ENCODE measurements at regions not wholly inside any gene's neighbourhood (a gene's known extent, or its start where the extent isn't known, plus 50 kb on each side); places are given as distances from the start of the nearest gene placed in this dataset.
"Not testable (repeated sequence)": the region's sequence is repeated elsewhere in the genome, so short reads cannot be mapped to it uniquely, and the experiment has no call there.

DNA sequence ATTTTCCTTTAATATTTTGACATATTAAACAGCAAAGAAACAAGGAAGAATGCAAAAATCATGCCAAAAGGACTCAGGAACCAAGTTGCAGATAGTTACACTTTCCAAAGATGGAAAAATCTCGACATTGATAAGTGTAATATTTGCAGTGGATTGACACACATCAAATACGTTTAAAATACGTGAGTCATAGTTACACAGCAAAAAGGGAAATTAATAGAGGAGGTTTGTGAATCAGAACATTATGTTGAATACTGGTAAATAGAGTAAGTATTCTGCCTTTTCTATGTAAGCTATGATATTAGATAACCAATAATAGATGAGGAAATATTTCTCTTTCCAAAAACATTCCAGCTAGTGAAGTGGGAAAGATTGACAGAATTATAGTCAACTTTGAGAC lies 1761.3 kb upstream of the IGFBP7 start:
- no peak overlapping the region for H3K27ac ChIP-seq
- H3K4me3 ChIP-seq: no peak overlapping the region

DNA sequence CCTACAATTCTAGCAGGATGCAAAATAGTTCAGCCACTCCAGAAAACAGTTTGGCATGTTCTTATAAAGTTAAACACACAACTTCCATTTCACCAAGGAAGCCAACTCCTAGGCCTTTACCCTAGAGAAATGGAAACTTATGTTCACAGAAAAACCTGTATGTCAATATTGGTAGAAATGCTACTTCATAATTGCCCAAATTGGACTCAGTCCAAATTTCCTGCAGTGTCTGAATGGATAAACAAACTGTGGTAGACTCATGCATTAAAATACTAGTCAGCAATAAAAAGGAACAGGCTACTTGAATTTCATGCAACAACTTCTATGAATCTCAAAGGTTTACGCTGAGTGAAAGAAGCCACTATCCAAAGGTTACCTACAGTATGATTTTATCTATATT lies 1738.8 kb upstream of the IGFBP7 start:
- Histone ChIP-seq H3K27ac (no peak overlapping the region), H3K4me3 (no peak overlapping the region)

DNA sequence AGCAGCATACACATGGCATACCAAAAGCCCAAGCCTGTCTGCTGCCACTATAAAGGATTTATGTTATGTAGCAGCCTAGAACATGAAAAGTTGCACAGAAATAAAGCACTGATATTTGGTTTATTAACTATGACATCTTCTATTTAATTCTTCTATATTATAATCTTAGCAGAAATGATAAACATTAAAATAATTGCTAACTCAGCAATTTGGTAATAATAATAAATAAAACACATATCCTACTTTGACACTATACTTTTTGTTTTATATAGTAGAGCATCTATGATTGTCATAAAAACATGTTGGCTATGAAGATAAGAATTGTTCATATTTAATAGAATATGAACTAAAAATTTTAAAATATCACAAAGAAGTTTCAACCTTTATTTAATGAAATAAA lies 1733.3 kb upstream of the IGFBP7 start:
- H3K27ac ChIP-seq: no peak overlapping the region
- no peak overlapping the region for H3K4me3 ChIP-seq

- H3K4me3 ChIP-seq: no peak overlapping the region
Observed at GRCh38 chr4:58833126-58833525, 1722.9 kb upstream of the IGFBP7 start.

DNA sequence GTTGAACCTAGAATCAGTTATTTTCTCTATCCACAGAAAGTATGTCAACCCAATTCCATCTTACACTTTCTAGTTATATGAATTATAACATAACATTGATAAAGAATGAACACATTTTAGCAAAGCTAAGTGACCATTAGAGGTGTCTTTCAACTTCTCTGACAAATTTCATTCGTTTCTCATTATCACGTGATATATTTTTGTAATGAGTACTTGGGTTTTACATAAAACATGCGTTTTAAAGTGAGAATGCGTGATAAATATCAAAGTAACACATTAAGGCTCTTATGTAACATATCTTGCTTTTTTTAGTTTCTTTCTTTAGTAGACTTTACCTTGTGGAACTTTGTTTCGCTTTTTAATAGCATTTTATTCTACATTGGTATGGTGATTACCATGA lies 1715.1 kb upstream of the IGFBP7 start:
- H3K27ac ChIP-seq: no peak overlapping the region
- H3K4me3 ChIP-seq: no peak overlapping the region

More at GRCh38 chr4:58833126-58833525, 1722.9 kb upstream of the IGFBP7 start:
- H3K27ac ChIP-seq: no peak overlapping the region

DNA sequence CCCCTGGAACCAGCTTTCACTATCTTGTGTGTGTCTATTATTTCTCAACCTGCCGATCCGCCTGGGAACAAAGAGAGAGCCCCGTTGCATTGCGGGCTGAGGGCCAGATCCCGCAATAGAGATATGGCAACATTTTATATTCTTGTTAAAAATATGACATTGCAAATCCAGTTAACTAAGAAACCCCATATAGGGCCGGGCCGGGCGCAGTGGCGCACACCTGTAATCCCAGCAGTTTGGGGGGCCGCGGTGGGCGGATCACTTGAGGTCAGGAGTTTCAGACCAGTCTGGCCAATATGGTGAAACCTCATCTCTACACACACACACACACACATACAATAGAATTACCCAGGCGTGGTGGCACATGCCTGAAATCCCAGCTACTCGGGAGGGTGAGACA lies 1708.4 kb upstream of the IGFBP7 start:
- not testable (repeated sequence) for H3K4me3 ChIP-seq, H3K27ac ChIP-seq

DNA sequence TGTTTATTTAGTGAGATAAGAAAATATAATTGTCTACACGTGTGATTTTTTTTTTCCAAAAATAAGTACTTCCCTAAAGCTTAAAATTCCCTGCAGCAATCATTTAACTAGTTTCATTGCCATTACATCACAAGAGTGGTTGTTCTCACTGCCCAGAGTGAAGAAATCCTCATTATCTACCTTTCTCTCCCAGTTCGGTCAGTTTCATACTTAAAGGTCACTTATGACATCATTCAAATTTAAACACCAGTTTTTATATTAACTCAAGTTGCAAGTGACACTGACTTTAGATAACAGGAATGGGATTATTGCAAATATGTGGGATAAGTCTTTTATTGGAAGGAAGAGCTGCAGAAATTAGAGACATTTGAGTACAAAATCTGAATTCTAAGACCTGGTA lies 1699.8 kb upstream of the IGFBP7 start:
- Histone ChIP-seq H3K27ac (no peak overlapping the region), H3K4me3 (no peak overlapping the region)

GRCh38 chr4:58809366-58809765 lies 1699.2 kb upstream of the IGFBP7 start:
- no peak overlapping the region for H3K4me3 ChIP-seq
- no peak overlapping the region for H3K27ac ChIP-seq

DNA sequence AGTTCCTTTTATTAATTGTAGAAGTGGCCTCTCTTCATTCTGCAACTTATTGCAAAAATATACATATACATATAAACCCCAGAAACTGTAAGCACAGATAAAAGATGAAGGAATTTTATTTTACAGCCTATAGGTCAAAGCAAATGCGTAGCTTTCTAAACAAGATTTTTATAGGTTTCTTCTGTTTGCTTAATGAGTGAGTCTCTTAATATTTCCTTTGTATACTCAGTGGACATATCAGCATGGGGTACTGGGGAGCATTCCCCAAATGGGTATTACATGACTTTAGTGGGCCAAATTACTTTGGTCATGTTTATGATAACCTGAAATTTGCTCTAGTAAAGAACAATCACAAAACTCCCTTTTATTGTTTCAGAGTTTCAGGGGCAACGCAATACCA lies 1698.6 kb upstream of the IGFBP7 start:
- no peak overlapping the region for H3K27ac ChIP-seq
- H3K4me3 ChIP-seq: no peak overlapping the region

- H3K27ac ChIP-seq: no peak overlapping the region
- H3K4me3 ChIP-seq: no peak overlapping the region
Observed at GRCh38 chr4:58807843-58808615, 1697.8 kb upstream of the IGFBP7 start.

DNA sequence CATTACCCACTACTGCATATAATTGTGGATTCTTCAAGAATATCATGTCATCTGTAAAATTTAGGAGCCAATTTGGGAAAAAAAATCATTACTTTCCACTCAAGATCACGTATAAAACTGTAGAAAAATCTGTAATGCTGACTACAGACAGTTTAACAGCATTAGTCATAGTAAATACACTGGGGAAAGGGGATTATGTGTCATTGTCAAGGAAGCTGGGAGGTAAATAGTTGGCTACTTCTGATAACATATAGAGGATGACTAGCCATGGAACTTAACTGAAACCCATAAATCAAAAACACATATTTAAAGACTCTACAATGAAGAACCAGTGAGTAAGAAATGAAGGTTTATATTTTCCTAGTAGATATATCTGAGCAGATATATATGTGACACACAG lies 1666.4 kb upstream of the IGFBP7 start:
- no peak overlapping the region for H3K4me3 ChIP-seq
- H3K27ac ChIP-seq: no peak overlapping the region

DNA sequence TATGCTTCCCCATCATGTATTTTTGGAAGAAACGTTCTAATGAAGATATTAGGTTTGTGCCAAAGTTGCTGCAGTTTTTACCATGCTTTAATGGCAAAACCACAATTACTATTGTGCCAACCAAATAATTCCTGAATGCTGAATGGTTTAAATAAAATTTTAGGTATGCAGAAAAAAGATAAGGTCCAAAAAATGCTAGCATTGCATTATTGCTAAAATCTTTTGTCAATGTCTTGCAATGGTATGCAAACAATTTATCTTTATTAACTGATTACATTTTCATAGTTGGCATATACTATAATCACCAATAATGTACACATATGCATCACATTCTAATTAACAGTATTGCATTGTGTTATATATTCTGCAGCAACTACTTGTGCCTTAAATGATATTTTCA lies 1657.4 kb upstream of the IGFBP7 start:
- H3K27ac ChIP-seq: no peak overlapping the region
- H3K4me3 ChIP-seq: no peak overlapping the region

- no peak overlapping the region for H3K4me3 ChIP-seq
- no peak overlapping the region for H3K27ac ChIP-seq
Observed at GRCh38 chr4:58766763-58767162, 1656.6 kb upstream of the IGFBP7 start.

GRCh38 chr4:58761563-58761962 lies 1651.4 kb upstream of the IGFBP7 start:
- Histone ChIP-seq H3K27ac (no peak overlapping the region), H3K4me3 (no peak overlapping the region)

DNA sequence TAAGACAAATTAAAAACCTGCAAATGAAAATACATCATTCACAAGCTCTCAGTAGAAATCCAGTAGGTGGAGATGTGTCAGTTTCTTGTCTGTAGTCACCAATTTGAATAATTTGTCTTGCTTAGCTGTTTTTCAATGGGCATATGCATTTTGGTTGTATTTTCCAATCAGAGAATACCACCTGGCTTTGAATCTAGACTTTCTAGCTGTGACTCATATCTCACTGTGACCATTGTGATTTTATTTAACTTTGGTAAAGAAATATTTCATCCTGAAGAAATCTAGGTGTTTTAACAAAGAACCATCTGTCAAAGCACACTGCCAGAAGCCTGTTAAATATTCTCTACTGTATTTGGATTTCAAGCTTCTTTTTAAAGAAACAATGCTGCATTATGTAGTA lies 1650.6 kb upstream of the IGFBP7 start:
- Histone ChIP-seq H3K4me3 (no peak overlapping the region), H3K27ac (no peak overlapping the region)

GRCh38 chr4:58760100-58760499 lies 1649.9 kb upstream of the IGFBP7 start:
- no peak overlapping the region for H3K4me3 ChIP-seq
- no peak overlapping the region for H3K27ac ChIP-seq

DNA sequence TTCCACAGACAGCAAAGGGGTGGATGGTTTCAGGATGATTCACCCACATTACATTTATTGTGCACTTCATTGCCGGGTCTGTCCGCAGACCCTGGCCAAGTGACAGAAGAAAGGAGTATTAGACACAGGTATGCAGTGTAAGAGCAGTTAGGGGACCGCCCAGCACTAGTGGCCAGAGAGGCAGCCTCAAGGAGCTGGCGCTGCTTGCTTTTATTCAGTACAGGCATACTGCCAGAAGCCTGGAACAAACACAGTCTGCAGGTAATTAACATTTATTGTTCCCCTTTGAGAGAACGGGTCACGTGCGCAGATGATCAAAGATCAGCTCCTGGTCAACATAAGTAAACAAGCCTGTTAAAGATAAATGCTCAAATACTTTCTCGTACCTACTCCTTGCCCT lies 1639.0 kb upstream of the IGFBP7 start:
- Histone ChIP-seq H3K27ac (no peak overlapping the region), H3K4me3 (no peak overlapping the region)

GRCh38 chr4:58740897-58741296 lies 1630.7 kb upstream of the IGFBP7 start:
- no peak overlapping the region for H3K4me3 ChIP-seq
- H3K27ac ChIP-seq: no peak overlapping the region

- H3K27ac ChIP-seq: no peak overlapping the region
- H3K4me3 ChIP-seq: no peak overlapping the region
Observed at GRCh38 chr4:58739275-58739674, 1629.1 kb upstream of the IGFBP7 start.

DNA sequence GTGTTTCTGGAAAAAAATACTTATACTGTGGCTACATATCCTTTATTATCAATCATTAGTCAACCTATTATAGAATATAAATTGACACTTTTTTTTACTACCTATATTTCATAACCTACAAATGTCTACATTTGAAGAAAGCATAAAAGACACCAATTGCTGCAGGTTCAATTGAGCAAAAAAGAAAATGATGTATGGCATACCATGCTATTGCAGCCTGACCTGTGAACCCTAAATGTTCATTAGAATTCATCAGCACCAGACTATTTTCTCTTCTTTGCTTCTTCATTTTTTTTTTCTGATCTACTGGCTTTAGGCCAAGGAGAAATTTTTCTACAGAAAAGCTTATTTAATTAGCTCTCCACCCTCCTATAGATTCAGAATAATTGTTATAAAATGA lies 1628.2 kb upstream of the IGFBP7 start:
- Histone ChIP-seq H3K4me3 (no peak overlapping the region), H3K27ac (no peak overlapping the region)

GRCh38 chr4:58734030-58734674 lies 1624.0 kb upstream of the IGFBP7 start:
- H3K27ac ChIP-seq: no peak overlapping the region

GRCh38 chr4:58732973-58733372 lies 1622.8 kb upstream of the IGFBP7 start:
- no peak overlapping the region for H3K27ac ChIP-seq
- no peak overlapping the region for H3K4me3 ChIP-seq

More at GRCh38 chr4:58734030-58734674, 1624.0 kb upstream of the IGFBP7 start:
- no peak overlapping the region for H3K4me3 ChIP-seq
